22Rv1 (cell line): ENCODE measurements at regions not wholly inside any gene's neighbourhood (a gene's known extent, or its start where the extent isn't known, plus 50 kb on each side); places are given as distances from the start of the nearest gene placed in this dataset.
"Not testable (repeated sequence)": the region's sequence is repeated elsewhere in the genome, so short reads cannot be mapped to it uniquely, and the experiment has no call there.

ENCODE experiments used
- H3K27ac ChIP-seq: fragments of 450-650 bp; 2 replicates; pipeline ENCODE4 v1.5.1; 2017
- CTCF ChIP-seq: fragments of 450-650 bp; IDR thresholded peaks from 2 replicates; pipeline ENCODE4 v1.5.1; 2017; ENCODE audit warnings: mild to moderate bottlenecking
- ZFX ChIP-seq: fragments of 450-650 bp; IDR thresholded peaks from 2 replicates; pipeline ENCODE4 v1.6.1; 2017; ENCODE audit warnings: antibody characterized with exemption, borderline replicate concordance

- H3K27ac ChIP-seq = no peak overlapping the region
- TF ChIP-seq ZFX = no peak
- TF ChIP-seq CTCF = no peak
These were observed 192.7 kb upstream of the ADAMTSL1 start for GRCh38 chr9:18281291-18281690.

GRCh38 chr9:18294229-18294628 lies 179.7 kb upstream of the ADAMTSL1 start:
- no peak overlapping the region for H3K27ac ChIP-seq
- TF ChIP-seq CTCF (no peak), ZFX (no peak)

- H3K27ac ChIP-seq = no peak overlapping the region
- no peak for TF ChIP-seq CTCF
- TF ChIP-seq ZFX = no peak
These were observed 177.3 kb upstream of the ADAMTSL1 start for GRCh38 chr9:18296702-18297055.

- H3K27ac ChIP-seq = no peak overlapping the region
- no peak for TF ChIP-seq ZFX
- no peak for TF ChIP-seq CTCF
These were observed 176.7 kb upstream of the ADAMTSL1 start for GRCh38 chr9:18297056-18297841.

- TF ChIP-seq ZFX = no peak
- TF ChIP-seq CTCF = no peak
- no peak overlapping the region for H3K27ac ChIP-seq
These were observed 174.5 kb upstream of the ADAMTSL1 start for GRCh38 chr9:18299449-18299848.

- H3K27ac ChIP-seq = not testable (repeated sequence)
These were observed 168.7 kb upstream of the ADAMTSL1 start for GRCh38 chr9:18305167-18305806.

GRCh38 chr9:18314316-18314715 lies 159.6 kb upstream of the ADAMTSL1 start:
- TF ChIP-seq ZFX = no peak
- H3K27ac ChIP-seq = no peak overlapping the region

GRCh38 chr9:18317896-18318295 lies 156.1 kb upstream of the ADAMTSL1 start:
- no peak for TF ChIP-seq ZFX
- no peak for TF ChIP-seq CTCF
- H3K27ac ChIP-seq = no peak overlapping the region
